ENCODE measurements at regions not wholly inside any gene's neighbourhood (a gene's known extent, or its start where the extent isn't known, plus 50 kb on each side); places are given as distances from the start of the nearest gene placed in this dataset.
"Not testable (repeated sequence)": the region's sequence is repeated elsewhere in the genome, so short reads cannot be mapped to it uniquely, and the experiment has no call there.

DNA sequence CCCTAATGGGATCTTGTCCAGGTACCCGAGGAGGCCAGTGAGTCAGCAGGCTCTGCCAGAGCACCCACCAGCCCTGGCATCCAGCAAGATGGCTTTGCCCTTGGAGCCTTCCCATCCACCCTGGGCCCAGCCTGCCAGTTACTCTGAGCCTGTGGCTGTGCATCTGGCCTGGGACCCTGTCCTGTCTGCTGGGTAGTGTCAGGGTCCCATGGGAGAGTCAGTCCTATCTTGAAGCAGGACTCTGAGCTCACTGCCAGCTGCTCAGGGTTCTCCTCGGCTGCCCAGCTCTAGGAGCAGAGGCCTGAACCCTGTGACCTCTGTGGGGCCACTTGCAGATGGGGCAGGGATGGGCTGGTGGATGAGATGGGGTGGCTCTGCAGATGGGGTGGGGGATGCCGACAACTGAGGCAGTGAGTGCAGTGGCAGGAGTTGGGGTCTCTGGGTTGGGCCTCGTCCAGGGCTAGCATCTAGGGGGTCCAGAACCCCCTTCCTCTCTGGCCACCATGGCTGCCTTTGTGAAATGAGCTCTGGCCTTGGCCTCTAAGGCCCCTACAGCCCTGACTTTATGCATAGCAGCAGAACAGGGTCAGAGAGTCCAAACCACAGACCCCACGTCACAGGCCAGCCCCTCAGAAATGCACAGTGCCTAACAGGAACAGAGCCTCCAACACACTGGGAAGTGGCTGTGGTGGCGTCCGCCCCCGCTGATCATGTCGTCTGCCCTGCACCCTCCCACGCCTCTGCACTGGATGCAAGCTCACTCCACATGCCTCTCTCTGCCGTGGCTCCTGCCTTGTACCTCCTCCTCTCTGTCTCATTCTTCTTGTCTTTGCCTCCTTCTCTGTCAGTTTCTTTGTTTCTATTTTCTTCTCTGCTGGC, 88.1 kb upstream of the RET start:
- DNase-seq, result peak; percentile 18

DNA sequence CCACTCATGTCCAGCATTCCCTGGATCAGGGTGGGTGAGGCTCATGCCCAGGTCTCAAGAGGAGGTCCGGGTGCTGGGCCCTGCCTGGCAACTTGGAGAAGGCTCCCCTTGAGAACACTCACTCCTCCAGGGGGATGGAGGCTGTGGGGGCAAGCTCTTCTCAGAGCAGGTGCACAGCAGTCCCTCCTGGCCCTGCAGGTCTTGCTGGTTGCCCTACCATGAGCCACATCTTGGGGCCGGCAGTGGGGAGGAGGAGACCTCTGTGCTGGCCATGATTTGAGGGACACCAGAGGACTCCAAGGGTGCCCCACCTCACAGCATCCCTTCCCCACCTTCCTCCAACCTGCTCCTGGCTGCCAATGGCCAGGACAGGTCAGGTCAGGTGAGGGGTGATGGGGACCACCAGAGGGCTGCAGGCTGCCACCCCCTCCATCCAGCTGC, 87.4 kb upstream of the RET start:
- no peak for DNase-seq

DNA sequence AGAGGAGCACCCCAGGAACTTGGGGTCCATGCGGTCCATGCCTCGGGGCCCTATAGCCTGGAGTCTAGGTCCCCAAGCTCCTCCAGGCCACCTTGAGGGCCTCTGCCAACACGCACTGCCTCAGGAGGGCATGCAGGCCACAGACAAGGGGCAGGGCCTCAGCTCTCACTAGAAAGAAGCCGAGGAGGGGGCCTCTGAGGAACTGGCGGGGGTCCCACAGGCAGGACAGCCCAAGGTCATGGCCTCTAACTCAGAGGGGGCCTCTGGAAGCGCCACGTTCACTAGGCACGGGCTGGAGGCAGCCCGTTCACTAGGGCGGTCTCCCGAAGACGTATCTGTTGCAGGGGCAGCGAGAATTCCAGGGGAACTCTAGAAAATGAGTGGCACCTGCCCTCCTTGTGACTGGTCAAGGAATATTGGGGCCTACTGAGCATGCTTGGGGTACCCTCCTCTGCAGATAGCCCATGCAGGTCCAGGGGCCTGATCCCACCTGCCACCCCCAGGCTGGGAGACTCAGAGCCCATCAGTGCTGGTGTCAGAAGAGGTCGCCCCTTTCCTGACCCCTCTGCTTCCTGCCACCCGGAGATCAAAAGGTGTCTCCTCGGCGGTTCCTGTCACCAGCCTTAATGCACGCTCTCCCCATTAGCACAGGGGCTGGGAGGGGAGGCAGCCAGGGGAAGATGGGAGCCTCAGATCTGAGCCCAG, 86.7 kb upstream of the RET start:
- DNase-seq, result no peak

DNA sequence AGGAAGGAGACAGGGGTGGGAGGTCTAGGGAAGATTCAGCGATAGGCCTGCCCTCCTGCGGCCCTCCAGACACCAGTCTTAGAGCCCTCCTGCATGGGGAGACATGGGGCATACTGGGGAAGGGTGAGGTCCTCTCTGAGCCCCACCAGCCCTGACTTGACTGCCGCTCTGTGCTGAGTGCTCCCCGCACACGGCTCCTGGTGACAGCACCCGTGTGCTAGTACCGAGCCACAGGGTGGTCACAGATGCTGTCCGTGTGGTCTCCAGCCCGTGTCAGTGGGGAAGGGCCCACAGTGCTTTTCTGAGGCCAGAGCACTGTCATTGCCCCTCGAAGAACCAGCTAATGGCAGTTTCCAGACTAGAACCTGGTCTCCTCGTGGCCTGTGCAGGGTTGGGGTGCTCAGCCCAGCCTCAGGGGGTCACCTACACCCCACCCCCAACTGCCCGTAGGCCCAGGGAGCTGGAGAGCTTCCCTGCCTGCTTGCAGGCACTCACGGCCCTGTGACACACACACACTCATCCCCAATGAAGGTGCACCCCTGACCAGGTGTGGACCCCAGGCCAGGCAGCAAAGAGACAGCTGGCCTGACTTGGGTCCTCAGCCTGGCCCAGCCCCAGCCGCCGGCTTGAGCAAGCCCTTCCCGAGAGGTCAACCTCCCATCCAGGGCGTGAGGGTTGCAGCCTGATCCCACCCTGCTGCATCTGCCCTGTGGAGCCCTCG, 86.0 kb upstream of the RET start:
- DNase-seq, result no peak

DNA sequence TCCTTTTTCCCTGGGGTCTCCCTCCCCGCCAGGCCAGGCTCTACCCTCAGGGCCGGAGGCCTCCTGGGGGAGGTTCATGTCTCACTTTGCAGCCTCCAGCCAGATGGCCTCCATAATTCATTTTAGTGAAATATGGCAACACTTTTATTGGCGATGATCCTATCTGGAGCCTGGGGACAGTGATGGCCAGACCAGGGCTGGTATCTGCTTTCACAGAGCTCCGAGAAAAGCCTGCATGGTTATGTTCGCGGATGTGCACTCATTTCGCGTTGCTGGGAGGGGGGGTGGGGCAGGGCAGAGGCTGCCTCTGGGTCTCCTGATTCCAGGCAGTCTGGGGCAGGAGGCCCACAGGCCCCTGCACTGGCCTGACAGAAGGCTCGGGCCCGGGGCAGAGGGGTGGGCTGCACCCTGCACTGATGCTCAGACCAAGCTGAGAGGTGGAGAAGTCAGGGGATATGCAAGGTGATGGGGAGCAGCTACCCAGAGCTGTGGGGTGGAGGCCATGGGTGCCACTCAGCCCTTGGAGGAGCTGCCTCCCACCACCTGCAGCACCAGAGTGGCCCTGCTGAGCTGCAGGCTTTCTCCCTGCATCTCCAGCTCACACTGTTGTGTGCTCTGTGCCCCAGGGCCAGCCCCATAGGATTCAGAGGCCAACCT, 85.3 kb upstream of the RET start:
- no peak for DNase-seq

DNA sequence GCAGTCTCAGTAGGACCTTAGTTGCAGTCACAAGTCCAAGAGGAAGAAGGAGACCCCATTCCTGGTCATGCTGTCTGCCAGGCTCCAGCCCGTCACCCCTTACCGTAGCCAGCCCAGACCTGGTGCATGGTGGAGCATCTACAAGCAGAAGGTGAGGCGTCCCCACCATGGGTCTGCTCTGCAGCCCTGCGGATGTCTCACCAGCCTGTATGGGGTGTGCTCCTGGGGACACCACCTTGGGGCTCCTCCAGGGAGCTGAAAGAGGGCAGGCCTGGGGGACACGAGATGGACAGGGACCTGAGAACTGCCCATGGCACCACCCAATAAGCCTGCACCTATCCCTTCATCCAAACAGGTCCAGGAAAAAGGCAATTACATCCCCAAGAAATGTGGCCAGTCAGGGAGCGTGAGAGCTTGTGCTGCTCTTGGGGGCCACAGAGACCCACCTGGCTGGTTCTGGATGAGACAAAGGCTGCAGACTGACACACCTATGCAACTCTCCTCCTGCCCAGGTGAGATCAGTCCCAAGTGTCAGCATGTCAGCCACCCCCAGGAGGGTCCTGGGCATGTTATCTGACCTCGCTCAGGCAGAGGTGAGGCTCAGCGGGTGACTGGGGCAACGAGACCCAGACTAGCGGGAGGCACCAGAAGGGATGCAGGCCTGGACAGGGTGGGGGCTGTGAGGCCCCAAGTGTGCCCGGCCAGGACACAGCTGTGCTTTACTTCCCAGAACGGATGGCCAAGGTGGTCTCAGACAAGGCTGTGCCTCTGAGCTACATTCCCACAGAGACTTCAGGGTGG, 84.5 kb upstream of the RET start:
- DNase-seq, result no peak

DNA sequence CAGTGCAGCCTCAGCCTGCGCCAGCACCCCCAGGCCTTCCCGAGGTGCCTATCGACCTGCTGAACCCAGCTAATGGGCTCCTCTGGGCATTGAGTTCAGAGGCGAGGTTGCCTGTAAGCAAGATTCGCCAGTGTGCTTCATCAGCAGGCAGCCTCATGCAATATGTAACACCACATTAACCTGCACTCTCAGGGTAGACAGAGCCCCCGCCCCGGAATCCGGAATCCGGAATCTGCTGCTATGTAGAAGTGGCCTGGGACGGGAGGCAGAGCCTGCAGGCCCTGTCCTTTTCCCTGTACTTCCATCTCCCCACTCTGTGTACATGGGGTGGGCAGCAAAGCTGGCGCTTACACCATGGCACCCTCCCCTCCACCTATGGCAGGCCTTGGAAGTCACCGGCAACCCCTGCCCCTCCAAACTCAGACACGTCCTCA, 83.9 kb upstream of the RET start:
- DNase-seq, result no peak

DNA sequence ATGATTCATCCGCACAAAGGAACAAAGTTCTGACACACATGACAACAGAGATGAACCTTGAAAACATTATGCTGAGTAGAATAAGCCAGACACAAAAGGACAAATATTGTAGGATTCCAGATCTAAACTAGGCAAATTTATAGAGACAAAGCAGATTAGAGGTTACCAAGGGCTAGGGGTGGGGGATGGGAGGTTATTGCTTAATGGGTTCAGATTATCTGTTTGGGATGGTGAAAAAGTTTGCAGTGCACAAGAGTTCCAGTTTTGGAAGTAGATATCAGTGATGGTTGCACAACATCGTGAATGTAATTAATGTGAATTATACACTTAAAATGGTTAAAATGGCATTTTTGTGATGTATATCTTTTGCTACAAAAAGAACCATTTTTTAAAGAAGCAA, 82.0 kb upstream of the RET start:
- not testable (repeated sequence) for DNase-seq

DNA sequence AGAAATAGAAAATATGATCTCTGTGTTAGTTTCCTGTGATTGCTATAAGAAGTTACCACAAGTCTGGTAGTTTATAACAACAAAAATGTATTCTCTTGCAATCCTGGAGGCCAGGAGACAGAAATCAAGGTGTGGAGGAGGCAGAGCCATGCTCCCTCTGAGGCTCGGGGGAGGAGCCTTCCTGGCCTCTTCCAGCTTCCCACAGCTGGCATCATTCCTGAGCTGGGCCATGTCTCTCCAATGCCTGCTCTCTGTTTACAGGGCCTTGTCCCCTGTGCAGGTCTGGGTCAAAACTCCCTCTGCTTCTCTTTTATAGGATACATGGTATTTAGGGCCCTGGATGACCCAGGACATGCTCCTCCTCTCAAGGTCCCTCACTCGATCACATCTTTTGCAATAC, 81.3 kb upstream of the RET start:
- DNase-seq, result no peak

DNA sequence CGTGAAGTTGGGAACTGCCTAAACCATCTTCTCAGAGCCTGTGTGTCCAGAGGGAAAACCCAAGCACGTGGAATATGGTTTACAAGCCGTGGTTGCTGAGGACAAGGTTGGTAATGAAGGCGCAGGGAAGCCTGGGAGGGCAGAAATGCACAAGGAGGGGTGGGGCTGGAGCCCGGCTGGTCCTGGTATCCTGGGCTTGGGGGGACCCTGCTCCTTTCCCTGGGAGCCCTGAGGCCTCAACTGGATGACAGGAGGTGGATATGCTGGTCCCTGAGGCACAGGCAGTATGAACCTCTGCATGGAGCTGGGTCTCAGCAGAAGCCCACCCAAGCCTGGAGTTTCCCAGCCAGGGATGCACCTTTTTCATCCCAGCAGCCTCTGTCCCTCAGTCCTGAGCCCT, 80.3 kb upstream of the RET start:
- DNase-seq, result no peak

DNA sequence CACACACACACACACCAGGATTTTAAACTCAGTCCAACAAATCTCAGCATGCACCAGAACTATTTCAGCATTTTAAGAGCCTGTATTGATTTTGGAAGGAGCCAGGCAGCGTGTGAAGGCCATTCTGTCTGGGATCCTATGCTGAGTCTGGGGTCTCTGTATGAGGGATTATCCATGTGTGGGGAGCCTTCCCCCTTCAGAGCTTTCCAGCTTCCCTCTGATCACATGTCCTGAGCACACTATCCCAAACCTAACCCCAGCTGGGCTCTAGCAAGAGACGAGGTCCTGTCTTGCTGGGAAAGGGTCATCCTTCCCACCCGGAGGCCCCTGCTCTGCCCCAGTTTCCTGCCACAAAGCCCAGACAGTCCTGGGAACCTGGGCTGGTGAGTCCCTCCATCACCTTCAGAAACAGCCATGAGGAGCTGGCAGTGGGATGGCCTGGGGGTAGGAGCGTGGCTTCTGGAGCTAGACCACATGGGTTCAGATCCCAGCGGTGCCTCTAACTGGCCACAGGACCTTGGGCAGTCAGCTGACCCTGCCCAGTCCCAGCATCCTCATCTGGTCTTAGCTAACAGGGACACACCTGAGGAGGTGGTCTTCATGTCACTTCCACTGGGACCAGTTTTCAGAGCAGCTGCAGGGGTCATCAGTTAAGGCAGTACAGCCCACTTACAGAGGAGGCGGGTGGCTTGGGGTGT, 79.6 kb upstream of the RET start:
- no peak for DNase-seq

DNA sequence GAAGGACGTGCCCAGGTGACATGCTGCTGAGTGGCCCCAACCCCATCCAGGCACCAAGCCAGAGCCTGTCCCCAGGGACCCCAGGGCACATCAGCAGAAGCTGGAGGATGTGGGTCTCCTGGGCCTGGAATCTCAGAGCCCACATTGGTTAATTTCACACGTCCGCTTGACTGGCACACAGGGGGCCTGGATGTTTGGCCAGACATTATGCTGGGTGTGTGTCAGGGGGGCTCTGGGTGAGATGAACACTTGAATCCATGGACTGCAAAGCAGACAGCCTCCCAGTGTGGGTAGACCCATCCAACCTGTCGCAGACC, 79.1 kb upstream of the RET start:
- no peak for DNase-seq

DNA sequence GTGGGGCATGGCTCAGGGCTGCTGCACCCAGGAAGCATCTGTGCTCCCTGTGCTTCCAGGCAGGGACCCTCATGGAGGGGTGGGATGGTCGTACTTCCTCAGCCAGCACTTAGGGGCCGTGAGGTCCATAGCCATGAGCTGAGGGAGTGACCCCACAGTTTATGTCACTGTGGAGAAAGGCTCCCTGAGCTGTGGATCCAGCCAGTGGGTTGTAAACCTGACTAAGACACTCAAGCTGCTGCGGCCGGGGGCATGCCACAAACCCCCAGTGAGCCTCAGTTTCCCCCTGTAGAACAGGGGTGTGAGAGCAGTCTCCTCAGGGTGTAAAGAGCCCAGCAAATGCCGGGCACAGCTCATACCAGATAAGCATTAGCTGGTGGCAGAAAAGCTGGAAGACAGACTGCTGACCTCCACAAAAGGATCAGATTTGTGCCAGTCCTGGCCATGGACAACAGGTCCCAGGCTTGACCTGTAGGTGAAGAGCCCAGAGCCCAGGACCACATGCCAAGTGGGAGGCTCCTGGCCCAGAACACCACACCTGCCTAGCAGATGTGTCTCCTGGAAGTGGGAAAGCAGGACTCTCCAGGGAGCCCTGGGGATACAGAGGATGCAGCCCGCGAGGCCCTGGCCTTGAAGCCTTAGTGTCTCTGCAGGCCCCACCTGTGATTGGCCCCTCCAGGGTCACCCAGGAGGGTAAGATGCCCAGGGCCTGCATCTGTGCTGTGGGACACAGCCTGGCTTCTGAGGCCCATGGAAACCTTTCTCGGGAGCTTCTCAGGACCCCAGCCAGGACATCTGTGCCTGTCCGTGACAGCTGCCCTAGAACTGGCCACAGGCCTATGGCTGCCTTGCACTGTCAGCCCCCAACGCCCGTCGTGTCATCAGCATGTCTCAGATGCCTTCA, 78.1 kb upstream of the RET start:
- no peak for DNase-seq

DNA sequence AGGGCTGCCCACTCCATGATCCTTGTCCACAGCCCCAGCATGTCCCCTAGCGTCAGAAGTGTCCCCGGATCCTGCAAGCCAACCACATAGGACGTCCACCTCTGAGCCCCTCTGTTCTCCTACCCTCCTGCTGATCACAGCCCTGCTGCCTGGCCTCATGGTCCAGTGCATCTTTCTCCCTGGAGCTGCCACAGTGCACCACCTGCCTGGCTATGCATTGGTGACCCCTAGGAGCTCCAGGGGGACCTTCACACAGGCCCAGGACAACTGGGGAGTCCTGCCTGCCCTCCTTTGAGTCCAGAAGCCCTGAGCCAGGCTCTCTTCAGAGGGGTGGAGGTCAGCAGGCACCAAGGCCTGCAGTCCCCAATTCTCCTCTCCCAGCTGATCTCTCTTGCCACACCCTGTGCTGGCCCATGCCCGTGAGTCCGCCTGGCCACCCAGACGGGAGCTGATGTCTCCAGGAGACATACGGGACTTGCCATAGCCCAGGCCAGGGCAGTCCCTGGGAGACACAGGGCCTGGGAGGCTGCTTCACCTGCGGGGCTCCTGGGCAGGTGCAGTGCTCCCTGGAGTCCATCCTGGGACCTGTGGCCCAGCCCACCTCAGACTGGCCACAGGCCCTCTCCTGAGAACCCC, 77.4 kb upstream of the RET start:
- no peak for DNase-seq

DNA sequence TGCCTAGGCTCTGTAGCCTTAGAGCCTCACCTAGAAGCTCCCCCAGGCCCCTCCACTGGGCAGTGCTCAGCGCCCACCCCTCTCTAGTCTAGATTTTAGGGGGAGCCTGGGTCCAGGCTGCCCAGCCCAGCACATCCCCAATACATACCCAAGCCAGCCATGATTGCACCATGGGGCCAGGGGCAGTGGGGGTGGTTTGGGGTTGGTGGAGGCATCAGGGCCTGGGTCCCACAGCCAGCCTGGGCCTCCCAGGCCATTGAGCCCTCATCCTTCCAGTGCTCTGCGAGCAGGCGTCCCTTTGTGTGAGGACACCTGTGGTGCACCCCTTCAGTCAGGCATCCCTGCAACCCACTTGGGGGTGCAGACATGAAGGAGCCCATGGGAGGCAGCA, 76.9 kb upstream of the RET start:
- DNase-seq, result no peak

DNA sequence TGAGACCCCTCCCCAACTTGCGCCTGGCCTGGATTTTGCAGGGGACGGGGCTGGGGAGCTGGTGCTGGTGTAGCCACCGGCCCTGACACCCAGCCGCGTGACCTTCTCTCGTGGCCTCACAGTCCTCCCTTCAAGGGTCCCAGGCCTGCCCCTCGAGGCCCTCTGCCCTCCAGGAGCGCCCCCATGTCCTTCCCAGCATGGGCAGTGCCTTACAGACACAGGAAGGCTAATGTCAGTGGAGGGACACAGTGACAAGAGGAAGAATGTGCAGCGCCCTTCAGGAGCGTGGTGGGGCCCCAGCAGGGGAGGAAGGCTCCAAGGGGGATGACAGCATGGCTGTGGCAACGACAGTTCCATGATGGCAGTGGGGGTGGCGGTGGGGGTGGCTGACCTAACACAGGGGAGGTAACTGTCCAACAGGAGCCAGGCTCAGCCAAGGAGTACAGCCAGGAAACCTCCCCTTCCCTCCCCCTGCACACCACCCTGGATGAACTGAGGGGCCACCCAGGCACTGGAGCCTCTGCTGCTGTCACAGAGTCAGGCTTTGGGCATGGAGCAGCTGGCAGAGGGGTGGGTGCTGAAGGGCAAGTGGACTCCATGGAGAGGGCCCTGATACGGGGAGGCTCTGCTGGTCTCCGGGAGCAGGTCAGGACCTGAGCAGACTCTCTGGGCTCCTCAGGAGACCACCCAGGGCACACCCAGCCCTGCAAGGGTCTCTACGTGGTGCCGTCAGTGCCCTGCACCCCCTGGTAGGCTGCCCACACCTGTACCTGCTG, 76.0 kb upstream of the RET start:
- no peak for DNase-seq

DNA sequence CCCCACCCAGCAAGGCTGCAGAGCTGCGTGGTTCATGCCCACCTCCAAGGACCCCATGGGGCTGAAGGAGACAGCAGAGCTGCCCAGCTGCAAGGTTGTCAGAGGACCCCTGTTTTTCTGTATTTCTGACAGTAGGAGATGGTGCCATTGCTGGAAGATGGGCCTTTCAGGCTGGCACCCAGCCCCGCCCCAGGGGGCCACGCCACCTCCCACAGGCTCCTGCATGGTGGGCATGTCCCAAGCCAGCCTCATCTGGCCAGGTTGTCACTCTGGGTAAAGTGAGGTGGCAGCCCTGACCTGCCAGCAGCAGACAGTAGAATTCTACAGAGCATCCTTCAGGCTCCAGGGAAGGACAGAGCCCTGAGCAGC, 75.5 kb upstream of the RET start:
- DNase-seq, result no peak

DNA sequence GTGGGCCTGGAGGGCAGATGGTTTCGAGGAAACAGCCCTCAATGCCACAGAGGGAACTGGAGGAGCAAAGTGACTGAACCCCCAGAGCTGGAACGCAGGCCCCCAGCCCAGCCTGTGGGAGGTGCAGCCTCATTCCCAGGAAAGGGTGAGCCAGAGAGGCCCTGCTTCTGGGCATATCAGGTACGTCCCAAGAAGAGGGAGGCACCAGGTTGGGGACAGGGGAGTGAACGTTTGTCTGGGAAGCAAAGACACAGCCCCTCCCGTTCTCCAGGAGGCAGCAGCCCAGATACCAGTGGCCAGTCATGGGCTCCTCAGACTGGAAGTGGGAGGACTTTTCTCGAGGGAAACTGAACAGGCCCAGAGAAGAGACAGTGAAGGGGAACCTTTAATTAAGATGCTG, 74.3 kb upstream of the RET start:
- no peak for DNase-seq

DNA sequence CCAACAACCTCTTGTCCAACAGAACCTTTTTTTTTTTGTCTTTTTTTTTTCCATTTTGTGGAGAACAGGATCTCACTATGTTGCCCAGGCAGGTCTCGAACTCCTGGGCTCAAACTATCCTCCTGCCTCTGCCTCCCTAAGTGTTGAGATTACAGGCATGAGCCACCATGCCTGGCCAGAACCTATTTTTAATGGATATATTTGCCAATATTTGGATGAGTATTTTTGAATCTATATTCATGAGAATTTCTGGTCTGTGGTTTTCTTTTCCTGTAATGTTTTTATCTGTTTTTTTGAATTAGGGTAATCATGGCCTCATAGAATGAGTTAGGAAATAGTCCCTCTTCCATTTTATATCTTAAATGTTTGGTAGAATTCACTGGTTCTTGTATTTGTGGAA, 70.4 kb upstream of the RET start:
- DNase-seq, result no peak

DNA sequence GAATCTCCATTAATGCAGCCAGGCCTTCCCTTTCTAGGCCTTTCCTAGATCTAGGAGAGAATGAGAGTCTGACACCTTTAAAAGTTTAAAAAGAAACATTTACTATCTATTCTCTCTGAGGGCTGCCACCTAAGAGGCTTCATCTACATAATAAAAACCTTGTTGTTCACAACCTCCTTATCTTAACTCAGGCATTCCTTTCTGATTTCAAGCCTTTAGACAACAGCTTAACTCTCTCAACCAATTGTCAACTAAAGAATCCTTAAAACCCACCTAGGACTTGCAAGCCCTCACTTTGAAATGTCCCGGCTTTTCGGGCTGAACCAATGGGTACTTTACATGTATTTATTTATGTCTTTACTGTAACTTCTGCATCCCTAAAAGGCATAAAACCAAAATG, 64.3 kb upstream of the RET start:
- DNase-seq, result no peak

Data from CD4-positive, alpha-beta T cell treated with Interleukin-17A for 4 hours (primary cell).